ENCODE measurements at regions not wholly inside any gene's neighbourhood (a gene's known extent, or its start where the extent isn't known, plus 50 kb on each side); places are given as distances from the start of the nearest gene placed in this dataset.

GRCh38 chr5:133806847-133807246, 161.6 kb downstream of the C5orf15 start:
- DNase-seq (ENCODE audit: insufficient read length, low spot score) (no peak), FAIRE-seq (no peak)
- TF ChIP-seq POLR2A (IDR thresholded peaks at IDR 0.05; ENCODE audit: low read depth, low read length) = no peak
- TF ChIP-seq POU2F2 (IDR thresholded peaks at IDR 0.05; ENCODE audit: low read depth, low read length) = peak; percentile 50; the same call in 1 of the 2 replicates

DNA sequence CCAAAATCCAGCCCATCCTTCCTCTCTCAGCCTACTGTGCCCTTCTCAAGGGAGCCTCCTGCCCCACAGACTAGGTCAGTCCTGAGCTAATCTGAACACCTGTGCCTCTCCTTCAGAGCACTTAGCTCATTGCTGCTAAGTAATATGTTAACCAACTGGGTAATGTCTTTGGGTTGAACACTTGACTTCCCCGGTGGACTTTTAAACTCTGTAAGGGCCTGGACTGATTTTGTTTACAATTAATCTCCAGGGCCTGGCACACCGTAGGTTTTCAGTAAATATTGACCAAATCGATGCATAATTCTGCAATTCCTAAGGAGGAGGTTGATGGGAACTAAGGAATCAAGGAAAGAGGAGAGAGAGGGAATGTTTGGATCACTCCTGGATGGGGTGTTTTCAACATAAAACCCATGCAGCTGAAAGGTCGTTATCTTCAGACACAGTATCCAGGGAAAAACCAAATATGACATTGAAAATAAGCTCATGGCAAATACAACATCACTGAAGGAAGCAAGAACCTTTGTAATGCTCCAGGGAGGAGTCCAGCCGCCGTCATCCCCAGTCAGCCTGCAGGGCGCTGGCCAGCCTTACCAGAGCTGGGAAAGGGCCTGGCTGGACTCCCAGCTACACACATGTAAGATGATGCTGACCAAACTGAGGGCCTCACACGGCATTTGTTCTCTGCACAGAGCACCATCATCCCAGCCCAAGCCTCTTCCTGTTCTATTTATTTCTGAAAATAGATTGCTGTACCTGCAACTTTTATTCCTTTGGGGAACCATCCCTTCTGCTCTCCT, 166.3 kb downstream of the C5orf15 start:
- no peak for FAIRE-seq
- DNase-seq (ENCODE audit: insufficient read length, low spot score) = no peak
- no peak for TF ChIP-seq POLR2AphosphoS5 (IDR thresholded peaks at IDR 0.05; ENCODE audit: low read depth, low read length)

DNA sequence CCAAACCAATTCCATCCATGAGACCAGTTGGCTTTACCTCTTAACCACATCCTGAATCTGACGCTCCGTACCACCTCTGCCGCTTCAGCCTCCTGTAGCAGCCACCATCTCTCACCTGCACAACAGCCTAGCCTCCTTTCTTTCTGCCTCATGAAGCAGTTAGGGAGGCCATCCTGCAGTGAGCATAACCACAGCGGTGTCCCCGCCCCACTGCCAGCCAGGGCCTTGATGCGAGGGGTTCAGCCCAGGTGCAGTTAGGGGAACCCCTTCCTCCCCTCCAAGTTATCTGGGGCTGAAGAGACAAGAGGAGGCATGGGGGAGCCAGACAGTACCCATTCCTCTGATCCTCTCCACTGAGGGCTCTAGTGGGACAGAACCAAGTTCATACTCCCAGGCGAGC, 167.0 kb downstream of the C5orf15 start:
- DNase-seq (ENCODE audit: insufficient read length, low spot score) = no peak

GRCh38 chr5:133799571-133800237, 168.7 kb downstream of the C5orf15 start:
- no peak for DNase-seq (ENCODE audit: insufficient read length, low spot score)

More for the DNA sequence above, 167.0 kb downstream of the C5orf15 start:
- no peak for FAIRE-seq
- no peak for TF ChIP-seq PAX5 (IDR thresholded peaks at IDR 0.05; ENCODE audit: insufficient read depth, low read length, severe bottlenecking)
- no peak for TF ChIP-seq POU2F2 (IDR thresholded peaks at IDR 0.05; ENCODE audit: low read depth, low read length)
- TF ChIP-seq SPI1 (IDR thresholded peaks at IDR 0.05; ENCODE audit: low read depth, low read length) = no peak
- TF ChIP-seq POLR2AphosphoS5 (IDR thresholded peaks at IDR 0.05; ENCODE audit: low read depth, low read length) = no peak
- no peak for TF ChIP-seq TAF1 (IDR thresholded peaks at IDR 0.05; ENCODE audit: low read depth, low read length)
- no peak for TF ChIP-seq POLR2A (IDR thresholded peaks at IDR 0.05; ENCODE audit: low read depth, low read length)

DNA sequence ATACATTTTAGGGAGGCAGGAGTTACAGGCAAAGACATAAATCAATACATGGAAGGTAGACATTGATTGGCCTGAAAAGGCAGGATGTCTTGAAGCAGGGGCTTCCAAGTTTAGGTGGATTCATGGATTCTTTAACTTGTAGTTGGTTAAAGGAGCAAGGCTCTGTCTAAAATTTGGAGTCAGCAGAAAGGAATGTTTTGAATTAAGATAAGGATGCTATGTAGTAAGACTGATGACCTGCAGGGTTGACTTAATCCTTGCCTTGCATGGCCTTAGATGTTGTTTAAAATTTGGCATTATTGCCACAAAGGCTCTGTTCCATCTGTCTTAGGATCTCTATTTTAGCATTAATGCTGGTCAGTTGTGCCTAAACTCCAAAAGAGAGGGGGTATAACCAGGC, 171.3 kb downstream of the C5orf15 start:
- TF ChIP-seq POLR2AphosphoS5 (IDR thresholded peaks at IDR 0.05; ENCODE audit: low read depth, low read length) (no peak), PAX5 (IDR thresholded peaks at IDR 0.05; ENCODE audit: insufficient read depth, low read length, severe bottlenecking) (no peak)
- DNase-seq (ENCODE audit: insufficient read length, low spot score) = no peak
- no peak for FAIRE-seq

More at GRCh38 chr5:133799571-133800237, 168.7 kb downstream of the C5orf15 start:
- TF ChIP-seq PAX5 (IDR thresholded peaks at IDR 0.05; ENCODE audit: insufficient read depth, low read length, severe bottlenecking) (no peak), TAF1 (IDR thresholded peaks at IDR 0.05; ENCODE audit: low read depth, low read length) (no peak), POLR2AphosphoS5 (IDR thresholded peaks at IDR 0.05; ENCODE audit: low read depth, low read length) (no peak), POU2F2 (IDR thresholded peaks at IDR 0.05; ENCODE audit: low read depth, low read length) (no peak), POLR2A (IDR thresholded peaks at IDR 0.05; ENCODE audit: low read depth, low read length) (no peak), SPI1 (IDR thresholded peaks at IDR 0.05; ENCODE audit: low read depth, low read length) (no peak)
- FAIRE-seq = no peak

GRCh38 chr5:133796186-133796585, 172.2 kb downstream of the C5orf15 start:
- TF ChIP-seq POU2F2 (IDR thresholded peaks at IDR 0.05; ENCODE audit: low read depth, low read length) = no peak
- no peak for TF ChIP-seq POLR2A (IDR thresholded peaks at IDR 0.05; ENCODE audit: low read depth, low read length)
- TF ChIP-seq TAF1 (IDR thresholded peaks at IDR 0.05; ENCODE audit: low read depth, low read length) = no peak
- no peak for TF ChIP-seq PAX5 (IDR thresholded peaks at IDR 0.05; ENCODE audit: insufficient read depth, low read length, severe bottlenecking)
- TF ChIP-seq POLR2AphosphoS5 (IDR thresholded peaks at IDR 0.05; ENCODE audit: low read depth, low read length) = no peak
- no peak for TF ChIP-seq SPI1 (IDR thresholded peaks at IDR 0.05; ENCODE audit: low read depth, low read length)
- FAIRE-seq = no peak
- no peak for DNase-seq (ENCODE audit: insufficient read length, low spot score)

DNA sequence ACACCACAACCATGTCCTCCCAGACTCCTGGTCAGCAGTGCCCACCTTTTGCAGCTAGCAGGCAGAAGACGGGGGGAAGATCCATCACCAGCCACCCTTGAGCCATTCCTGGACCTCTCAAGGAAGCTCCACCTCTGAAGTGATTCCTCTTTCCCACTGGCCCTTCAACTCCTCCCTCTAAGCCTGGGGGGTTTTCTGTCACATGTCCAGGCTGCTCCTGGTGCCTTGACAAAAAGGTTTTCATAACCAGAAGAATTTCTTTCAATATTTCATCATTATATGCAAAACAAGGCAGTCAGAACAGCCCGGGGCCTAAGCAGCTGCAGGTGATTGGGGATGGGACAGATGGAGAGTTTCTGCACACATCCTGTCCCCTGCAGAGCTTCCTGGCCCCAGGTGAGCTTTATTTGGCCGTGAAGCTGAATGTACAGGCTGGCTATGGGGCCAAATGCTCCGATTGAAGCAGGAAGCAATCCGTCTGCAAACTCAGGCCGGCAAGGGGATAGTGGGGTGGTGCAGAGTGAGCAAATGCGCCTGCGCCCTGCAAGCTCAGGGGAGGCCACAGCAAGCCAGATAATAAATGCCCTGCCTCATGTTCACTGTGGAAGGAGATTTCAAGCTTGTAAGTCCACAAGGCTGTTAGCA, 173.5 kb downstream of the C5orf15 start:
- TF ChIP-seq PAX5 (IDR thresholded peaks at IDR 0.05; ENCODE audit: insufficient read depth, low read length, severe bottlenecking) (no peak), POLR2A (IDR thresholded peaks at IDR 0.05; ENCODE audit: low read depth, low read length) (no peak), SPI1 (IDR thresholded peaks at IDR 0.05; ENCODE audit: low read depth, low read length) (no peak), TAF1 (IDR thresholded peaks at IDR 0.05; ENCODE audit: low read depth, low read length) (no peak), POU2F2 (IDR thresholded peaks at IDR 0.05; ENCODE audit: low read depth, low read length) (no peak), POLR2AphosphoS5 (IDR thresholded peaks at IDR 0.05; ENCODE audit: low read depth, low read length) (no peak)

GRCh38 chr5:133793756-133794465, 174.5 kb downstream of the C5orf15 start:
- DNase-seq (ENCODE audit: insufficient read length, low spot score) = no peak
- no peak for FAIRE-seq
- no peak for TF ChIP-seq POLR2A (IDR thresholded peaks at IDR 0.05; ENCODE audit: low read depth, low read length)
- TF ChIP-seq TAF1 (IDR thresholded peaks at IDR 0.05; ENCODE audit: low read depth, low read length) = no peak
- no peak for TF ChIP-seq SPI1 (IDR thresholded peaks at IDR 0.05; ENCODE audit: low read depth, low read length)

More for the DNA sequence above, 173.5 kb downstream of the C5orf15 start:
- DNase-seq (ENCODE audit: insufficient read length, low spot score) (no peak), FAIRE-seq (no peak)

GRCh38 chr5:133792655-133793054, 175.8 kb downstream of the C5orf15 start:
- no peak for TF ChIP-seq SPI1 (IDR thresholded peaks at IDR 0.05; ENCODE audit: low read depth, low read length)
- no peak for TF ChIP-seq PAX5 (IDR thresholded peaks at IDR 0.05; ENCODE audit: insufficient read depth, low read length, severe bottlenecking)
- no peak for TF ChIP-seq POLR2AphosphoS5 (IDR thresholded peaks at IDR 0.05; ENCODE audit: low read depth, low read length)
- no peak for TF ChIP-seq TAF1 (IDR thresholded peaks at IDR 0.05; ENCODE audit: low read depth, low read length)
- no peak for TF ChIP-seq POU2F2 (IDR thresholded peaks at IDR 0.05; ENCODE audit: low read depth, low read length)
- TF ChIP-seq POLR2A (IDR thresholded peaks at IDR 0.05; ENCODE audit: low read depth, low read length) = no peak
- no peak for FAIRE-seq
- no peak for DNase-seq (ENCODE audit: insufficient read length, low spot score)
